ENCODE measurements at regions not wholly inside any gene's neighbourhood (a gene's known extent, or its start where the extent isn't known, plus 50 kb on each side); places are given as distances from the start of the nearest gene placed in this dataset.
"Not testable (repeated sequence)": the region's sequence is repeated elsewhere in the genome, so short reads cannot be mapped to it uniquely, and the experiment has no call there.

DNA sequence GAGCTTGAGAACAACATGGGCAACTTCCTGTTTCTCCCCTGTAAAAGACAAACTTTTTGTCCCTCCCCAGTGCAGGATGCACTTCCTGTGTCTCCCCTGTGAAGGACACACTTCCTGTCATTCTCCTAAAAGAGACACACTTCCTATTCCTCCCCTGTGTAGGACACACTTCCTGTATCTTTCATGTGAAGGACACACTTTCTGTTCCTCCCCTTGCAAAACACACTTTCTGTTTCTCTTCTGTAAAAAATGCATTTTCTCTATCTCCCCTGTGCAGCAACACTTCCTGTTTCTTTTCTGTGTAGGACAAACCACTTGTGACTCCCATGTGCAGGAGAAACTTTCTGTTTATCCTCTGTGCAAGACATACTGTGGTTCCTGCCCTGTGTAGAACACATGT lies 488.6 kb upstream of the USP9Y start:
- TF ChIP-seq, protein P1, sequence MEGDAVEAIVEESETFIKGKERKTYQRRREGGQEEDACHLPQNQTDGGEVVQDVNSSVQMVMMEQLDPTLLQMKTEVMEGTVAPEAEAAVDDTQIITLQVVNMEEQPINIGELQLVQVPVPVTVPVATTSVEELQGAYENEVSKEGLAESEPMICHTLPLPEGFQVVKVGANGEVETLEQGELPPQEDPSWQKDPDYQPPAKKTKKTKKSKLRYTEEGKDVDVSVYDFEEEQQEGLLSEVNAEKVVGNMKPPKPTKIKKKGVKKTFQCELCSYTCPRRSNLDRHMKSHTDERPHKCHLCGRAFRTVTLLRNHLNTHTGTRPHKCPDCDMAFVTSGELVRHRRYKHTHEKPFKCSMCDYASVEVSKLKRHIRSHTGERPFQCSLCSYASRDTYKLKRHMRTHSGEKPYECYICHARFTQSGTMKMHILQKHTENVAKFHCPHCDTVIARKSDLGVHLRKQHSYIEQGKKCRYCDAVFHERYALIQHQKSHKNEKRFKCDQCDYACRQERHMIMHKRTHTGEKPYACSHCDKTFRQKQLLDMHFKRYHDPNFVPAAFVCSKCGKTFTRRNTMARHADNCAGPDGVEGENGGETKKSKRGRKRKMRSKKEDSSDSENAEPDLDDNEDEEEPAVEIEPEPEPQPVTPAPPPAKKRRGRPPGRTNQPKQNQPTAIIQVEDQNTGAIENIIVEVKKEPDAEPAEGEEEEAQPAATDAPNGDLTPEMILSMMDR (IDR thresholded peaks at IDR 0.05; ENCODE audit: control extremely low read depth, extremely low read depth, low read depth, missing control alignments): no peak
- ChIA-PET POLR2A (no interaction called here), CTCF (no interaction called here)
- no peak for DNase-seq (ENCODE audit: extremely low spot score)

DNA sequence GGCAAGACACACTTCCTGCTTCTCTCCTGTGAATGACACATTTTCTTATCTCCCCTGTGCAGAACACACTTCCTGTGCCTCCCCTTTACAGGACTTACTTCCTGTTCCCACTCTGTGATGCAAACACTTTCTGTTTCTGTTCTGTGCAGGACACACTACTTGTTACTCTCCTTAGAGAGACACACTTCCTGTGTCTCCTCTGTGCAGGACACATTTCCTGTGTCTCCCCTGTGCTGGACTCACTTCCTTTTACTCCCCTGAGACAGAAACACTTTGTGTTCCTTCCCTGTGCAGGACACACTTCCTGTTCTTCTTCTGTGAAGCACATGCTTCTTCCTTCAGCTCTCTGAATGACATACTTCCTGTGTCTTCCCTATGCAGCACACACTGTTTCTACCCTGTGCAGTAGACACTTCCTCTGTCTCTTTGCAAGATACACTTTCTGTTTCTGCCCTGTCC lies 485.4 kb upstream of the USP9Y start:
- no peak for DNase-seq (ENCODE audit: extremely low spot score)
- TF ChIP-seq, protein P1 (IDR thresholded peaks at IDR 0.05; ENCODE audit: control extremely low read depth, extremely low read depth, low read depth, missing control alignments): no peak
- CTCF ChIA-PET: no interaction called here
- POLR2A ChIA-PET: no interaction called here

DNA sequence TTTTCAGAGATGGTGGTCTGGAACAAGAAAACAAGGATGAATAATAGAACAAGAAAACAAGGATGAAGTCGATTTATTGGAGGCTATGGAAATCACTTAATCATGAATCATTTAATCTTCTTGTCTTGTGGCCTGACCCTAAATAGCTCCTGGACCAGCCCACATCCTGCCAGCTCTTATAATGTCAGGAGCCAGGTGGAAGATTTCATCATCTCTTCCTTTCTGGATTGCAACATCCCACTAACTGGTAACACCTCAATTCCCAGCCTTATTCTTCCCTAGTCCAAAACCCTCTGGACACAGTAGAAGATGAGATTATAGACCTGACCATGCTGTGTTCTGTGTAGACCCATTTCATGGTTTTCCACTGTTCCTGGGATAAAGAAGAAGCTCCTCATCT lies 470.1 kb upstream of the USP9Y start:
- CTCF ChIA-PET: no interaction called here
- TF ChIP-seq, protein P1 (IDR thresholded peaks at IDR 0.05; ENCODE audit: control extremely low read depth, extremely low read depth, low read depth, missing control alignments): no peak
- DNase-seq (ENCODE audit: extremely low spot score): no peak
- POLR2A ChIA-PET: no interaction called here

DNA sequence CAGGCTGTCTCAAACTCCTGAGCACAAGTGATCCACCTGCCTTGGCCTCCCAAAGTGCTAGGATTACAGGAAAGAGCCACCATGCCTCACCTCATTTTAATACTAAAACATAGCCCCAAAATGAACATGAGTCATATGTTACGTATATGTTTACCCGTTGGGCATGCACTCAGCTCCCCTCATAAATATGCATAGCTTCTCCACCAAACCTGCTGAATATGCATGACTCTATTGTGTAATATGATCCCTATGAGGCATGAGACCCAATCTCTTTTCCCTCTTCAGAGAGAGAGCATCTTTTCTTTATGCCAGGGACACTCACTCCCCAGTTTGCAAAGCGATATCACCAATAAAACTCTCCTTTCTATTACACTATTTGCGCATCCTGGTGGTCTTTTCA lies 464.6 kb upstream of the USP9Y start:
- CTCF ChIA-PET: no interaction called here
- DNase-seq (ENCODE audit: extremely low spot score): no peak
- POLR2A ChIA-PET: no interaction called here
- TF ChIP-seq, protein P1 (IDR thresholded peaks at IDR 0.05; ENCODE audit: control extremely low read depth, extremely low read depth, low read depth, missing control alignments): no peak

DNA sequence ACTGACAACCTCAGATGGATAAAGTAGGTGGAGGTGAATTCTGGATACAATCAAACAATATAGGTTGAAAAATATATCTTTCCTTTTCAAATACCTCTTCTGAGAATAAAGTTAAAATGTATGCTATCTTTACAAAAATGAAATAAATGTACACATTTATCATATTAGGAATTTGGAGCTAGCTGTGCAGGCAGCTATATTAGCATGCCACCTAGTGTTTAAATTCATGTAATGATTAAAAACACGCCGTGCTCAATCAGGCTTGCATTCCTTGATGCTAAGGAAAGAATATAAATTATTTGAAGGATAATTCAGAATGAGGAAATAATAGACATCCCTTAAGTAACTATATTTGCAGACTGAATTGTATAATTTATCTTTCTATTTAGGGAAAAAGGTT lies 460.7 kb upstream of the USP9Y start:
- DNase-seq (ENCODE audit: extremely low spot score); POLR2A ChIA-PET; CTCF ChIA-PET: not testable (repeated sequence)

DNA sequence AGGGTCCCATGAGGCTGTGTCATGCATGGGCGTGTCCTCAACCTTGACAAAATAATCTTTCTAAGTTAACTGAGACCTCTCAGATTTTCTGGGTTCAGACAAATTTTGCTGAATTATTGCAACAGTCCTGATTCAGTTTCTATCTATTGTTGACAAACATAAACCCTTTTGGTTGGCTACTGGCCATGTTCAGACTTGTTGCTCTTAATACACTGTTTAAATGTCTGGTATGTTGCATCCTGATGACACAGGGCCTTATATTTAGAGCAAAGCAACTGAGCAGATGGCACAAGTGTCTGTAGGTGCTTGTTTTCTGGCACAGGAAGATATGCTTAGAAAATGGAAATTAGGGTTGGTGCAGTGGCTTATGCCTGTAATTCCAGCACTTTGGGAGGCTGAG lies 456.9 kb upstream of the USP9Y start:
- POLR2A ChIA-PET: no interaction called here
- CTCF ChIA-PET: no interaction called here
- no peak for DNase-seq (ENCODE audit: extremely low spot score)
- TF ChIP-seq, protein P1 (IDR thresholded peaks at IDR 0.05; ENCODE audit: control extremely low read depth, extremely low read depth, low read depth, missing control alignments): no peak

DNA sequence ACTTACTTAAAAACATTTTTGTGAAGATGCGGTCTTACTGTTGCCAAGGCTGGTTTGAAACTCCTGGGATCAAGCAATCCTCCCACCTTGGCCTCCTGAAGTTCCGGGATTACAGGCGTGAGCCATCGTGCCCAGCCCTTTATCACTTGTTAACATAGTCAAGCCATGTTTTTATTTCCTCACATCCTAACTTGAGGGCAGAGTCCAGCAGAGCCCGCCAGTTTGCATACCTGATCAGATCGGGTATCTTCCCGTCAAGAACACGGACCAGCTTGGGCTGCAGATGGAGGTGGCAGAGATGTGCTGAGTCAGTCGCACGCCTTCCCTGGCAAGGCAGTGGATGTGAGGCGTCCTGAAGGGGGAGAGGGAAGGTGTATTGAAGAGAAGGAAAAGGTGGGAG lies 447.3 kb upstream of the USP9Y start:
- CTCF ChIA-PET: no interaction called here
- POLR2A ChIA-PET: no interaction called here
- TF ChIP-seq, protein P1 (IDR thresholded peaks at IDR 0.05; ENCODE audit: control extremely low read depth, extremely low read depth, low read depth, missing control alignments): no peak
- no peak for DNase-seq (ENCODE audit: extremely low spot score)
